ENCODE measurements at regions not wholly inside any gene's neighbourhood (a gene's known extent, or its start where the extent isn't known, plus 50 kb on each side); places are given as distances from the start of the nearest gene placed in this dataset.

- DNase-seq = no peak
- Mint-ChIP-seq H3K4me1 (peaks cover 61% of the 10 kb centered on the region), H3K27ac (no peak overlapping the region), H3K4me3 (no peak overlapping the region), H3K27me3 (ENCODE audit: low read depth, poor library complexity) (peaks cover 7% of the 10 kb centered on the region), H3K9me3 (no peaks in the 10 kb centered on the region), H3K36me3 (ENCODE audit: low read depth) (no peaks in the 10 kb centered on the region)
- TF ChIP-seq CTCF (IDR thresholded peaks at IDR 0.05) = no peak
Observed at GRCh38 chr4:152202415-152202814, 333.5 kb downstream of the FBXW7 start.

GRCh38 chr4:152200511-152201333 is 335.2 kb downstream of the FBXW7 start:
- Mint-ChIP-seq H3K4me1 (peaks cover 51% of the 10 kb centered on the region), H3K27me3 (ENCODE audit: low read depth, poor library complexity) (peaks cover 7% of the 10 kb centered on the region), H3K9me3 (no peaks in the 10 kb centered on the region), H3K4me3 (no peak overlapping the region), H3K36me3 (ENCODE audit: low read depth) (no peaks in the 10 kb centered on the region), H3K27ac (no peak overlapping the region)
- no peak for DNase-seq
- TF ChIP-seq CTCF (IDR thresholded peaks at IDR 0.05) = no peak

- Mint-ChIP-seq H3K36me3 (ENCODE audit: low read depth) (no peaks in the 10 kb centered on the region), H3K27ac (no peak overlapping the region), H3K4me1 (peaks cover 24% of the 10 kb centered on the region), H3K27me3 (ENCODE audit: low read depth, poor library complexity) (peaks cover 4% of the 10 kb centered on the region), H3K4me3 (no peak overlapping the region), H3K9me3 (peaks cover 14% of the 10 kb centered on the region)
- DNase-seq = no peak
- TF ChIP-seq CTCF (IDR thresholded peaks at IDR 0.05) = no peak
Observed at GRCh38 chr4:152197211-152197610, 338.7 kb downstream of the FBXW7 start.

- DNase-seq = no peak
- Mint-ChIP-seq H3K36me3 (ENCODE audit: low read depth) (no peaks in the 10 kb centered on the region), H3K9me3 (peaks cover 14% of the 10 kb centered on the region), H3K27ac (no peak overlapping the region), H3K4me3 (no peak overlapping the region), H3K4me1 (peaks cover 21% of the 10 kb centered on the region), H3K27me3 (ENCODE audit: low read depth, poor library complexity) (peaks cover 4% of the 10 kb centered on the region)
- TF ChIP-seq CTCF (IDR thresholded peaks at IDR 0.05) = no peak
Observed at GRCh38 chr4:152195888-152196287, 340.0 kb downstream of the FBXW7 start.

GRCh38 chr4:152193059-152193458 is 342.8 kb downstream of the FBXW7 start:
- Mint-ChIP-seq H3K4me3 (no peak overlapping the region), H3K9me3 (peaks cover 14% of the 10 kb centered on the region), H3K27ac (no peak overlapping the region), H3K4me1 (peaks cover 32% of the 10 kb centered on the region), H3K36me3 (ENCODE audit: low read depth) (no peaks in the 10 kb centered on the region), H3K27me3 (ENCODE audit: low read depth, poor library complexity) (no peaks in the 10 kb centered on the region)
- DNase-seq = no peak
- no peak for TF ChIP-seq CTCF (IDR thresholded peaks at IDR 0.05)

- H3K27ac Mint-ChIP-seq = no peak overlapping the region
- DNase-seq = no peak
- H3K9me3 Mint-ChIP-seq = peaks cover 14% of the 10 kb centered on the region
- H3K27me3 Mint-ChIP-seq (ENCODE audit: low read depth, poor library complexity) = peaks cover 4% of the 10 kb centered on the region
- no peaks in the 10 kb centered on the region for H3K36me3 Mint-ChIP-seq (ENCODE audit: low read depth)
- no peak overlapping the region for H3K4me3 Mint-ChIP-seq
- peaks cover 20% of the 10 kb centered on the region for H3K4me1 Mint-ChIP-seq
- TF ChIP-seq CTCF (IDR thresholded peaks at IDR 0.05) = no peak
Observed at GRCh38 chr4:152190907-152191306, 345.0 kb downstream of the FBXW7 start.

Measured in nephron progenitor cell (in vitro differentiated cells).